Vagina (tissue), 2 donors: ENCODE measurements at regions not wholly inside any gene's neighbourhood (a gene's known extent, or its start where the extent isn't known, plus 50 kb on each side); places are given as distances from the start of the nearest gene placed in this dataset.

Experiments used
- DNase-seq, 2 donors: peaks; one replicate each; pipeline ENCODE4 v3.0.0-alpha.2; 2017; ENCODE audit errors: extremely low spot score in 2 of 2
- H3K27ac ChIP-seq: fragments of 200-600 bp; sonication (generic); one replicate; pipeline ENCODE4 v1.5.1; 2019
- H3K27me3 ChIP-seq: fragments of 200-600 bp; sonication (generic); one replicate; pipeline ENCODE4 v1.5.1; 2019
- H3K36me3 ChIP-seq, 2 donors: fragments of 200-600 bp; sonication (generic); one replicate each; pipeline ENCODE4 v1.5.1; 2017 to 2019
- H3K4me1 ChIP-seq: fragments of 200-600 bp; sonication (generic); one replicate; pipeline ENCODE4 v1.5.1; 2019
- H3K4me3 ChIP-seq, 2 donors: fragments of 200-600 bp; sonication (generic); 1 replicate in 1 of 2; 2 replicates in 1 of 2; pipeline ENCODE4 v1.5.1; 2016 to 2019
- H3K9me3 ChIP-seq: fragments of 200-600 bp; sonication (generic); one replicate; pipeline ENCODE4 v1.5.1; 2019
- CTCF ChIP-seq, 3 experiments: fragments of 450-650 bp in 2 of 3; fragments of 200-600 bp in 1 of 3; sonication (generic) in 1 of 3; IDR thresholded peaks; one replicate each; pipeline ENCODE4 v1.5.1; 2017 to 2019; ENCODE audit warnings: antibody characterized with exemption in 3 of 3, mild to moderate bottlenecking in 2 of 3, moderate library complexity in 2 of 3
- POLR2A ChIP-seq, 2 donors: fragments of 450-650 bp; IDR thresholded peaks; one replicate each; pipeline ENCODE4 v1.6.1; 2017; ENCODE audit warnings: antibody characterized with exemption in 2 of 2, mild to moderate bottlenecking in 2 of 2, moderate library complexity in 2 of 2
- POLR2AphosphoS5 ChIP-seq, 2 donors: sonication (generic); formaldehyde crosslinking; IDR thresholded peaks; one replicate each; pipeline ENCODE4 v1.9.0; 2017; ENCODE audit warnings: antibody characterized with exemption in 2 of 2, mild to moderate bottlenecking in 2 of 2, low read depth in 1 of 2; ENCODE audit not compliant: insufficient read depth in 1 of 2
- intact Hi-C: fragments of 100-400 bp; cut with DNase I; formaldehyde crosslinking; loops from one replicate; pipeline ENCODE4 v1.15.1; 2023

- H3K9me3 ChIP-seq = no peaks in the 10 kb centered on the region
- DNase-seq = no peak
- TF ChIP-seq POLR2A (IDR thresholded peaks at IDR 0.05) (no peak), POLR2AphosphoS5 (IDR thresholded peaks at IDR 0.05; ENCODE audit: insufficient read depth in 1 of 2, low read depth in 1 of 2) (no peak), CTCF (IDR thresholded peaks at IDR 0.05) (no peak)
- no peak overlapping the region for H3K4me3 ChIP-seq
- no peaks in the 10 kb centered on the region for H3K4me1 ChIP-seq
- no peaks in the 10 kb centered on the region for H3K36me3 ChIP-seq
- intact Hi-C loops = no loop called here
- no peak overlapping the region for H3K27ac ChIP-seq
- H3K27me3 ChIP-seq = no peaks in the 10 kb centered on the region
Measured at GRCh38 chr12:97951717-97952116, 489.1 kb downstream of the RMST start.

GRCh38 chr12:97957109-97957508, 494.5 kb downstream of the RMST start:
- intact Hi-C loops = no loop called here
- no peak overlapping the region for H3K27ac ChIP-seq
- H3K9me3 ChIP-seq = no peaks in the 10 kb centered on the region
- no peak for DNase-seq
- H3K4me1 ChIP-seq = no peaks in the 10 kb centered on the region
- H3K36me3 ChIP-seq = no peaks in the 10 kb centered on the region
- H3K27me3 ChIP-seq = no peaks in the 10 kb centered on the region
- no peak overlapping the region for H3K4me3 ChIP-seq
- TF ChIP-seq CTCF (IDR thresholded peaks at IDR 0.05) (no peak), POLR2AphosphoS5 (IDR thresholded peaks at IDR 0.05; ENCODE audit: insufficient read depth in 1 of 2, low read depth in 1 of 2) (no peak), POLR2A (IDR thresholded peaks at IDR 0.05) (no peak)

DNA sequence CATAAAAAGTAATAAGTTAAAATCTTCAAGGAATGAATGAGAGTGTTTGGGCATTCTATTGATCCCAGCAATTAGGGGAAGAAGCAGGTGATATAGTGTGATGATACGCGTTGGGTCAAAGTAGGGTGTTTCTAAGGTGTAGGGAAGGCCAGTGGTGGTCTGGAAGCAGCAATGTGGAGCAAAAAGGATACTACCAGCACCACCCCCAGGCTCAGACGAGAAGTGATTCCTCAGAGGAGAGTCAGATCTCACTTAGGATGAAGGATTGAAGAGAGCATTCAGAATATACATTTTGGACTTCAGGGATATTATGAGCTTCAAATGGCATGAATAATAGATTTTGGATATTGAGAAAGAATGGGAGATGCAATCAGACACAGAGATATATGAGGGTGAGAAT, 497.6 kb downstream of the RMST start:
- no peaks in the 10 kb centered on the region for H3K9me3 ChIP-seq
- H3K36me3 ChIP-seq = no peaks in the 10 kb centered on the region
- DNase-seq = no peak
- no peaks in the 10 kb centered on the region for H3K27me3 ChIP-seq
- no peak overlapping the region for H3K27ac ChIP-seq
- intact Hi-C loops = no loop called here
- H3K4me1 ChIP-seq = no peaks in the 10 kb centered on the region
- no peak for TF ChIP-seq POLR2AphosphoS5 (IDR thresholded peaks at IDR 0.05; ENCODE audit: insufficient read depth in 1 of 2, low read depth in 1 of 2)
- TF ChIP-seq CTCF (IDR thresholded peaks at IDR 0.05) = no peak
- no peak for TF ChIP-seq POLR2A (IDR thresholded peaks at IDR 0.05)
- H3K4me3 ChIP-seq = no peak overlapping the region

GRCh38 chr12:97960741-97961608, 498.4 kb downstream of the RMST start:
- Histone ChIP-seq H3K4me1 (no peaks in the 10 kb centered on the region), H3K27me3 (no peaks in the 10 kb centered on the region), H3K36me3 (no peaks in the 10 kb centered on the region), H3K4me3 (no peak overlapping the region), H3K9me3 (no peaks in the 10 kb centered on the region), H3K27ac (no peak overlapping the region)
- TF ChIP-seq POLR2AphosphoS5 (IDR thresholded peaks at IDR 0.05; ENCODE audit: insufficient read depth in 1 of 2, low read depth in 1 of 2) = no peak
- TF ChIP-seq CTCF (IDR thresholded peaks at IDR 0.05) = no peak
- TF ChIP-seq POLR2A (IDR thresholded peaks at IDR 0.05) = no peak
- intact Hi-C loops = no loop called here
- no peak for DNase-seq

DNA sequence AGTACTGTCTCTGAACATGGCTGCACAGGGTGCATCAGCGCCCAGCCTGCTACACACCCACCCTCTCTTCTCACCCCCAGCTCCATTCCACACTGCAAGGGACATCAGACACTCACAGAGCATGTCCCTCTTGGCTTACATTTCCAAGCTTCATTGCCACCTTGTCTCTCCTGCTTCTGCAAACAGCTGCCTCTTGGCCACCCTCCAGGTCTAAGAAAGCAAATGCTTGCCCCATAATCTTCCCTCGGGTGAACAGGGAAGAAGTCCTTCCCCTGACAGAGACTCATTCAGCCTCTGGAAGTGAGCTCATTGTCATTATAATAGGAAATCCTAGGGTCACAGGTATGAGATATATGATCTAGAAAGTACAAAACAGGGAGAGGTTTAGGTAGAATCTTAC, 505.2 kb downstream of the RMST start:
- Histone ChIP-seq H3K27ac (no peak overlapping the region), H3K9me3 (no peaks in the 10 kb centered on the region), H3K36me3 (no peaks in the 10 kb centered on the region), H3K27me3 (no peaks in the 10 kb centered on the region), H3K4me3 (no peak overlapping the region), H3K4me1 (no peaks in the 10 kb centered on the region)
- DNase-seq = no peak
- TF ChIP-seq POLR2A (IDR thresholded peaks at IDR 0.05) = no peak
- TF ChIP-seq CTCF (IDR thresholded peaks at IDR 0.05) = no peak
- TF ChIP-seq POLR2AphosphoS5 (IDR thresholded peaks at IDR 0.05; ENCODE audit: insufficient read depth in 1 of 2, low read depth in 1 of 2) = no peak
- intact Hi-C loops = no loop called here
